AG04450 (cell line): ENCODE measurements at regions not wholly inside any gene's neighbourhood (a gene's known extent, or its start where the extent isn't known, plus 50 kb on each side); places are given as distances from the start of the nearest gene placed in this dataset.

Source experiments
- CTCF ChIA-PET: fragments of 300-600, 350-600 bp; formaldehyde crosslinking; extraction: SDS; loops from one replicate; lab custom pipeline; 2022; ENCODE audit warnings: antibody characterized with exemption, inconsistent platforms; lab: Charles Lee
- POLR2A ChIA-PET: fragments of 350-600 bp; formaldehyde crosslinking; extraction: SDS; loops from one replicate; lab custom pipeline; 2021; ENCODE audit warnings: antibody characterized with exemption, inconsistent platforms; lab: Yijun Ruan, JAX
- DNase-seq: peaks from one replicate; pipeline ENCODE4 v3.0.0-alpha.2; 2011; ENCODE audit warnings: low read depth, low spot score
- H3K27ac ChIP-seq: one replicate; pipeline ENCODE4 v1.5.1; 2012; ENCODE audit warnings: low read depth, low read length, control low read depth
- H3K27me3 ChIP-seq: one replicate; pipeline ENCODE4 v1.6.0; 2012; ENCODE audit warnings: low read length; ENCODE audit not compliant: control insufficient read depth, insufficient read depth
- H3K4me3 ChIP-seq: 2 replicates; pipeline ENCODE4 v1.5.1; 2011; ENCODE audit warnings: mild to moderate bottlenecking, low read depth, low read length, control low read depth
- H3K9me3 ChIP-seq: 2 replicates; pipeline ENCODE4 v1.5.1; 2012; ENCODE audit warnings: low read length; ENCODE audit not compliant: control insufficient read depth, insufficient read depth
- TF ChIP-seq, protein P1 (sequence below): IDR thresholded peaks from 2 replicates; pipeline ENCODE4 v1.5.1; 2011; ENCODE audit warnings: low read depth, low read length, control low read depth, inconsistent platforms

DNA sequence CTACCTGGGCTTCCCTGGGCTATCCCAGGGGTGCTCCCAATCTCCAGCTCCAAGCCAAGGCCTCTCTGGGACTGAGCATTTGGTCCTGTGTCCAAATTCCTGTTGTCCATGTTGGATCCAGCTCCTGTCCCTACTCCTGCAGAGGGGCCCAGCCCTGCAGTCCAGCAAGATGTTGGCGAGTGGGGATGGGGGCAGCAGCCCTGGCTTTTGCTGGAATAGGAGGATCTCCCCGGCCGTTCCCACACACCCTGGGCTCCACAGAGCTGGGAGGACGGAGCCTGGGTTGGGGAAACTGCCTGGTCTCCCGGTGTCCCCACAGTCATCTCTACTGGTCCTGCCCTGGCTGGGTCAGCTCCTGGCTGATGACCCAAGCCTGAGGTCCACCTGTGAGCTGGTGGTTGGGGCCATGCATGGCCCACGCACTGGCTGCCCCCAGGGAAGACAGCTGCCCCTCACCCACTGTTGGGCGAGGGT lies 219.6 kb upstream of the C14orf180 start:
- Histone ChIP-seq H3K4me3 (no peak overlapping the region), H3K9me3 (peaks cover 96% of the 10 kb centered on the region), H3K27ac (no peak overlapping the region), H3K27me3 (no peaks in the 10 kb centered on the region)
- POLR2A ChIA-PET = no interaction called here
- CTCF ChIA-PET = no interaction called here
- no peak for DNase-seq
- TF ChIP-seq, protein P1, sequence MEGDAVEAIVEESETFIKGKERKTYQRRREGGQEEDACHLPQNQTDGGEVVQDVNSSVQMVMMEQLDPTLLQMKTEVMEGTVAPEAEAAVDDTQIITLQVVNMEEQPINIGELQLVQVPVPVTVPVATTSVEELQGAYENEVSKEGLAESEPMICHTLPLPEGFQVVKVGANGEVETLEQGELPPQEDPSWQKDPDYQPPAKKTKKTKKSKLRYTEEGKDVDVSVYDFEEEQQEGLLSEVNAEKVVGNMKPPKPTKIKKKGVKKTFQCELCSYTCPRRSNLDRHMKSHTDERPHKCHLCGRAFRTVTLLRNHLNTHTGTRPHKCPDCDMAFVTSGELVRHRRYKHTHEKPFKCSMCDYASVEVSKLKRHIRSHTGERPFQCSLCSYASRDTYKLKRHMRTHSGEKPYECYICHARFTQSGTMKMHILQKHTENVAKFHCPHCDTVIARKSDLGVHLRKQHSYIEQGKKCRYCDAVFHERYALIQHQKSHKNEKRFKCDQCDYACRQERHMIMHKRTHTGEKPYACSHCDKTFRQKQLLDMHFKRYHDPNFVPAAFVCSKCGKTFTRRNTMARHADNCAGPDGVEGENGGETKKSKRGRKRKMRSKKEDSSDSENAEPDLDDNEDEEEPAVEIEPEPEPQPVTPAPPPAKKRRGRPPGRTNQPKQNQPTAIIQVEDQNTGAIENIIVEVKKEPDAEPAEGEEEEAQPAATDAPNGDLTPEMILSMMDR = no peak

DNA sequence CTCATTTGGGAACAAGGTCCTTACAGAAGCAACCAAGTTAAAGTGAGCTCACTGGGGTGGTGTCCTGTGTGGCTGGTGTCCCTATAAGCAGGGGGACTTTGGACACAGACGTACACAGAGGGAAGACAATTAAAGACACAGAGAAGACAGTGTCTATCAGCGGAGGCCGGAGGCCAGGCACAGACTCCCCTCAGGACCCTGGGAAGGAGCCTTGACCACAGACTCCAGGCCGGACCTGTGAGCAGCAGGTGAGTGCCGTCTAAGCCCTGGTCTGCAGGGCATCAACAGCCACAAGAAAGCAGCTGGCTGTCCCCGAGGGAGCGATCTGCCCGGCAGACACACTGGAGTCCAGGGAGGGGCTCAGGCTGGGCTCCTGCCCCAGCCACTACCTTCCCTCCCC lies 219.1 kb upstream of the C14orf180 start:
- peaks cover 91% of the 10 kb centered on the region for H3K9me3 ChIP-seq
- no peak overlapping the region for H3K4me3 ChIP-seq
- TF ChIP-seq, protein P1 = no peak
- CTCF ChIA-PET = no interaction called here
- H3K27ac ChIP-seq = no peak overlapping the region
- no peak for DNase-seq
- POLR2A ChIA-PET = no interaction called here
- H3K27me3 ChIP-seq = no peaks in the 10 kb centered on the region

DNA sequence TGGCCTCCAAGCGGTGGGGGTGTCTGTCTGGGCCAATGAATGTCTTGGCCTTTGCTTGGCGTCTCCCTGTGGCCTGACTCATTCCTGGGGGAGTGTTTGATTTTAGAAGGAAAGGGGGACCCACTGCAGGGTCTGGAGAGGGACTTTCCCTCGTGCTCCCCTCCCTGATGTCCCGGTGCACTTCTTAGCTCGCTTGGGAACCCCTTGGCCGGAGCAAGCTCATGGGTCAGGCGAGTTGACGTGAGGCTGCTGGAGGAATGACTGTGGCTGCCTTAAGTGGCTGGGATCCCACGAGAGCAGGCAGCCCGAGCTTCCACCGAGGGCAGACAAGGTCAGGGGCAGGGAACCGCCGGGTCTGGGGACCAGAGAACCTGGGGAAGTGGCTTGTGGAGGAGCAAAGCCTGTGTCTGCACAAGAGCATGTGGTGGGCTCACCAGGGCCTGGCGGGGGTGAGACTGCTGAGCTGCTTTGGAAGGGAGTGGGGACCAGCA lies 218.4 kb upstream of the C14orf180 start:
- ChIA-PET CTCF (no interaction called here), POLR2A (no interaction called here)
- Histone ChIP-seq H3K9me3 (peaks cover 85% of the 10 kb centered on the region), H3K27me3 (no peaks in the 10 kb centered on the region), H3K27ac (no peak overlapping the region), H3K4me3 (no peak overlapping the region)
- no peak for DNase-seq
- TF ChIP-seq, protein P1 = no peak

DNA sequence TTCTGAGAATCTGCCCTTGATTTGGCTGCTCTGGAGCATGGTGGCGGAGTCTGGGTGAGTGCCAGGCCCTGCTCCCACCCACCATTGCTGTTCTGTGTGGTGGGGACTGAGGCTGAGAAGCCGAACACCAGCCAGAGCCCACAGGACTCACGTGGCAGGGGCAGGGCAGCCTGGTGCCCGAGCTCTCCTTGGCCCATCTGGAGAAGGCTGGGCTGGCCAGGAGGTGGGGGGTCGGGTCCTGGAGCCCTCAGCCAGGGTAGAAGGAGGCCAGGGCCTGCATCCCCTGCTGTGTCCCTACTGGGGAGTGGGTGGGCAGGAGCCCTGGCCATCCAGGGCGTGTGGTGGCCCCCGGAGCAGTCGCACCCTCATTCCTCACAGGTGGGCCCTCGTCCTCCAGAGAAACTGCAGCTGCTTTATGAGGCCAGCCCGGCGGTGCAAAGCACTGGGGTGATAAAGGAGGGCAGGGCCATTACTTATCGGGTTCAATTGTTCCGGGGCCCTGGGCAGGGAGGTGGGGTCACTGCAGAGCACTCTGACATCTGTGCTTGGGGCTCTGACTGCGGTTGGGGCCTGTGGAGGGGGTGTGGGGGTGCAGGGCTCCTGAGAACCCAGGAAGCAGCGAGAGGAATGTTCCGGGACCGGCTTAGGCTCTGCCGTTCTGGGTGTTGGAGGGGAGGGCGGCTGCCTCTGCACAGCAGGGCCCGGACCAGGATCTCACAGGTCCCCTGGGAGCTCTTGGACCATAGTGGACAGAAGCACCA lies 217.5 kb upstream of the C14orf180 start:
- TF ChIP-seq, protein P1 = no peak
- DNase-seq = no peak
- no peak overlapping the region for H3K27ac ChIP-seq
- ChIA-PET CTCF (no interaction called here), POLR2A (no interaction called here)
- no peaks in the 10 kb centered on the region for H3K27me3 ChIP-seq
- peaks cover 79% of the 10 kb centered on the region for H3K9me3 ChIP-seq
- no peak overlapping the region for H3K4me3 ChIP-seq
